ENCODE measurements at regions not wholly inside any gene's neighbourhood (a gene's known extent, or its start where the extent isn't known, plus 50 kb on each side); places are given as distances from the start of the nearest gene placed in this dataset.

GRCh38 chr19:30167976-30168635, 204.1 kb upstream of the ZNF536 start (continued):
- TF ChIP-seq JUN (IDR thresholded peaks at IDR 0.05; ENCODE audit: low read depth, low read length), result no peak
- no peak for TF ChIP-seq E2F6 (IDR thresholded peaks at IDR 0.05)
- no peak for TF ChIP-seq CHD1 (IDR thresholded peaks at IDR 0.05; ENCODE audit: low read depth, low read length)
- TF ChIP-seq JUND (IDR thresholded peaks at IDR 0.05; ENCODE audit: low read length), result no peak
- TF ChIP-seq SP2 (IDR thresholded peaks at IDR 0.05; ENCODE audit: low read length), result no peak

Data from H1 (cell line).